ENCODE measurements at regions not wholly inside any gene's neighbourhood (a gene's known extent, or its start where the extent isn't known, plus 50 kb on each side); places are given as distances from the start of the nearest gene placed in this dataset.

DNA sequence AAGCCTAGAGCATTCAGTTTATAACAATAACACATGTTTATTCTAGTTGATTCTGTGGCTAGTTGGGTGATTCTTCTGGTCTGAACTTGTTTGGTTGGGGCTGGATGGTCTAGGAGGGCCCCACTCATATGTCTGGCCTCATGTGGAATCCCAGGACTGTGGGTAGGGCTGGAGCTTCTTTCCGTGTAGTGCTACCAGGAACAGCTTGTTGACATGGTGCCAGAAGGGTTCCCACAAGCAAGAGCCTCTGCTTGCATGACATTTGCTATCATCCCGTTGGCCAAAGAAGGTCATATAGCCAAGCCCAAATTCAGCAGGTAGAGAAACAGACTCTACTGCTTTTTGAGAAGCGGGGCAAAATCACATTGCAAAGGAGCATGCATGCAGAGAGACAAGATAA is 67.6 kb upstream of the PPP2R5A start:
- TF ChIP-seq EZH2 (IDR thresholded peaks at IDR 0.05; ENCODE audit: low read length, unreplicated experiment) (no peak), EZH2phosphoT487 (IDR thresholded peaks at IDR 0.05; ENCODE audit: borderline replicate concordance, low read length) (no peak)
